ENCODE measurements at regions not wholly inside any gene's neighbourhood (a gene's known extent, or its start where the extent isn't known, plus 50 kb on each side); places are given as distances from the start of the nearest gene placed in this dataset.
"Not testable (repeated sequence)": the region's sequence is repeated elsewhere in the genome, so short reads cannot be mapped to it uniquely, and the experiment has no call there.

DNA sequence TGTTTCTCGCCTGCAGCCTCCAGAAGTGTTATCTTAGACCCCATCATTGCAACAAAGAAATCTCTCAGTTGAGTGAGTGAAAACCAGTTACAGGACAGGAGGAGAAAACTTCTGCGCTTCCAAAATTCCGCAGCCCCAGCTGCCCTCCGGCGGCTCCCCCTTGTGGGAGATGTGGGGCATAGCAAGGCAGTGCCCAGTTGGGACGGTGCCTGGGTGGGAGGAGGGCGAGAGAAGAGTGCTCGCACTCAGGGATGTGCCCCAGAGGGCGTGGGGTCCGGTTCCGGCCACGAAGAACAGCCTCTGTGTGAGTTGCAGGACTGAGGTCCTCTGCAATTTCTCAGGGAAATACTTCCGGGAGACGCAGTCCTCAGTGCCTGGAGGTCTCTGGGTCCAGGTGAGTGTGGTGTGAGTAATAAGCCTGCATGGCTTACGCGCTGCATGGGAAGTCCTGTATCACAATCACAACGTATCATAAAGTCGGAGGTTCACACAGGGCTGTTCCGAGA, 87.0 kb upstream of the BLID start:
- DNase-seq (ENCODE audit: low read depth in 2 of 2), result peak; percentile 9 to 29

- no peak for DNase-seq (ENCODE audit: low read depth in 2 of 2)
These were observed 86.3 kb upstream of the BLID start for GRCh38 chr11:122202161-122202950.

DNA sequence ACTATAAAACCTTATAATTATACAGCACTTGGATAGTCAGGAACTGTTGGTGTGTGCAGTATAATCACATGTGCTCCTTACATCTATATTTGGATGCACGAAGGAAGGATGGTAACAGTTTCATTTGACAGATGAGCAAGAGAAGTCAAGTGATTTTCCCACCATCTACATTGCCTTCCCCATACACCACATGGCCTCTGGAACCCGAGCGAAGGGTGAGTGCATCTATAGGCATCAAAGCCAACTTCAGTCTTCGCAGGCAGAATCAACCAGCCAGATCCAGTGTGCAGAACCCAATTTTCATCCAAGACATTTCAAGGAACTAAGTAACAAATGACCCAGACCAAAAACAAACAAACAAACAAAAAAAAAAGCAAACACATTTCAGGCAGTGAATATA, 85.1 kb upstream of the BLID start:
- no peak for DNase-seq (ENCODE audit: low read depth in 2 of 2)

GRCh38 chr11:122199661-122200060, 83.6 kb upstream of the BLID start:
- DNase-seq (ENCODE audit: low read depth in 2 of 2), result no peak

DNA sequence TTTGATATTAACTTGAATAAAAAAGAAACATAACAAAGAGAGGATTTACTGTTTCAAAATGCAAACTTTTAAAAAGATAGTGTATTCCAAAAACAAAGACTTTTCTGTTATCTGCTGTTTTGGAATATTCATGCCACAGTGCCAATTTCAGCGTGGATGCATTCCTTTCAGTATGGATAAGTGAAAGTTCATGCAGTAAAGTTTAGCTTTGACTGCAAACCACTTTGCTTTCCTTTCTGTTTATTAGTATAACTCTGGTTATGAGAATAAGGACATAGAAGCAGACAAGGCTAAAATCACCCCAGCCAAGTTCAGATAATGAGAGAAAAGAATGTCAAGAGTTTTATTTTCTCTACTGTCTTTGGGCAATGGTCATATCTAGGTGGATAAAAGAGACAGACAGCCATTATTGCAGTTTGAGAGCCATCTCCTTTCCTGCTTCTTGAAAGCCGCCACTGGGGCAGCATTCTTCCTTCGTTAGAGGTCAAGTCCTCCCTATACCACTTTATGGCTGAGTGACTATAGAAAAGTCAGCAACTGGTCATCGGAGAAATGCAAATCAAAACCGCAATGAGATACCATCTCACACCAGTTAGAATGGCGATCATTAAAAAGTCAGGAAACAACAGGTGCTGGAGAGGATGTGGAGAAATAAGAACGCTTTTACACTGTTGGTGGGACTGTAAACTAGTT, 82.4 kb upstream of the BLID start:
- no peak for DNase-seq (ENCODE audit: low read depth in 2 of 2)

DNA sequence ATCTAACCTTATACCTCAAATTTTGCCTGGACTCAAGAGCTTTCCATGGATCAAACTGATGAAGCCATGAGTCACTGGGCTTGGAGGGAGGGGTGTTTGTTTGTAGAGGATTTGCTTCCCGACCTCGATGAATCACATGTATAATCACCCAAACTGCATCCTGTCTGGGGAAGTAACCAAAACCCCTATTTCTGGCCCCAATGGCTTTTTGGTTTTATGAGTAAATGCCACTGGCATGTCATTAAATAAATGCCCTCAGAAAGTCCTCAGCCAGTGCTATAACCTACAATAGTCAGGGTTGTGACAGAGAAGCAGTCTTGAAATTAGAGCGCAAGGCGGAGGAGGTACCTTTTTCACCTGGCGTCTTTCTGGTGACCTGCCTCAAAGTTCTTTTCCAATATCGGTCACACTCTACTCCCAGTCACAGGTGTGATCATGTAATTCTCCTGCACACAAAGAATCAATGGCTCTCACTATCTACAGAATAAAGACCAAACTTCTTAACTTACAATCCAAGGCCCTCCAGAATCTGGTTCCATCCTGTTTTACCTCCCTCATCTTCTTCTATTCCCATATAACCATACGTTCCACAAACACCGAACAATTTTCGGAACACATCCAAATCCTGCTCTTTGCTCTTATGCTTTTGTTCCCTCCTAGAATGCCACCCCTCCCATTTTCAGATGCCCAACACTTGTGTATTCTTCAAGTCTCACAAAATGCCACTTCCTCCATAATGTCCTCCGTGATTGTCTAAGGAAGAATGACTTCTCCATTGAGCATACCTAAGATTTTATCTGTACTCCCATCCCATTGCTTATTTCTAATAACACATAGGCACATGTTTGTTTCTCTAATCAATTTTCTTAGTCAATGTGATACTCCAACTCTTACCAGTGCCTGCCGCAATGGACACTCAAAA, 81.3 kb upstream of the BLID start:
- no peak for DNase-seq (ENCODE audit: low read depth in 2 of 2)

DNA sequence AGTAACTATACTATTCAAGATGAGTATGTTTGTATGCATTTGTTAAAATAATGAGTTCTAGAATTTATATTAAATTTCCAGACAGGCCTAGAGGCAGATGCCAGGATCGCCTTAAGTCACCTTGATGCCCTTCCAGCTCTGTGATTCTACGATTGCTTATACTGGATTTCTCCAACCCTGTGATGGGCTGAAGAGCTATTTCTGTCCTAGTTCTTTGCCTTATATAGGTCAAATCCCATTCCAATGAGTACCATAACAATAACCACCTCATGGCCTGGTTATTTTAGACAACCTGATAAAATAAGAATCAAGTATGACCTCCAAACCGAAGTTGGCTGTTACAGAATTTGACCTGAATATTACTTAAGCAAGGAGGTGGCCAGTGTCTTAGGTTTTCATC, 79.8 kb upstream of the BLID start:
- no peak for DNase-seq (ENCODE audit: low read depth in 2 of 2)

- DNase-seq (ENCODE audit: low read depth in 2 of 2), result not testable (repeated sequence)
These were observed 78.0 kb upstream of the BLID start for GRCh38 chr11:122193881-122194480.

DNA sequence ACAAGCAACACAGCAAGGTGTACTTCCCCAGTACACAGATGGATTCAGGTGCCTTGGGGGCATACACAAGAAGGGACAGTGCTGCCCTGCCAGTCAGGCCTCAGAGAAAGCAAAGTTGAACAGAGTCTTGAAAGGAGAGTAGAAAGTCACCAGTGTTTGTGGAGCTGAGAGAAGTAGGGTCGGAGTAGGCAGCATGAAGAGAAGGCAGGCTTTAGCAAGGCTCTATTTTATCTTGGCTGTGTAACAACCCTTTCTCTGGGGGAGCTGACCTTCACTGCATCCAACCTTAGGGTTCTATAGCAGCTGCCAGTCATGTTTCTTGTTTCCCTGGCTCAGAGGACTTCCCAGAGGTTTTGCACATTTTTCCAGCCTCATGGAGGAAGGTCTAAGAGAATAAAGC, 77.4 kb upstream of the BLID start:
- no peak for DNase-seq (ENCODE audit: low read depth in 2 of 2)

GRCh38 chr11:122192634-122193255, 76.7 kb upstream of the BLID start:
- no peak for DNase-seq (ENCODE audit: low read depth in 2 of 2)

DNA sequence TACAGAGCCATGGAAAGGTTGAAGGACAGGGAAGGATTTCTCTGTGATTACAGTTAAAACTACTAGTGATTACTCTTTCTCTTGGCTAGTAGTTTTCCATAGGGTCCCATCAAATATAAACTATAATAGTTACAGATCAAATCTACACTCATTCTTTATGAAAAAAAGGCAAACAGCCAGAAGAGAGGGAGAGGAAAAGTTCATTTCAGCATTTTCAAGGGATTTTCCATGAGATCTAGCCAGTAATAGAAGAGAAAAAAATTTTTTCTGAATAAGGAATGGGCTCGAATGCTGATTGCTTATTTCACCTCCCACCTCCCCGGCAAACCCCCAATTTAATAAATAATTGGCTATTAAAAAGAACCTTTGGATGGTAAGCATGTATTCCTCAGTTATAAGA, 74.8 kb upstream of the BLID start:
- DNase-seq (ENCODE audit: low read depth in 2 of 2), result no peak

GRCh38 chr11:122189229-122189628, 73.2 kb upstream of the BLID start:
- DNase-seq (ENCODE audit: low read depth in 2 of 2), result no peak

- no peak for DNase-seq (ENCODE audit: low read depth in 2 of 2)
These were observed 71.6 kb upstream of the BLID start for GRCh38 chr11:122187373-122188165.

DNA sequence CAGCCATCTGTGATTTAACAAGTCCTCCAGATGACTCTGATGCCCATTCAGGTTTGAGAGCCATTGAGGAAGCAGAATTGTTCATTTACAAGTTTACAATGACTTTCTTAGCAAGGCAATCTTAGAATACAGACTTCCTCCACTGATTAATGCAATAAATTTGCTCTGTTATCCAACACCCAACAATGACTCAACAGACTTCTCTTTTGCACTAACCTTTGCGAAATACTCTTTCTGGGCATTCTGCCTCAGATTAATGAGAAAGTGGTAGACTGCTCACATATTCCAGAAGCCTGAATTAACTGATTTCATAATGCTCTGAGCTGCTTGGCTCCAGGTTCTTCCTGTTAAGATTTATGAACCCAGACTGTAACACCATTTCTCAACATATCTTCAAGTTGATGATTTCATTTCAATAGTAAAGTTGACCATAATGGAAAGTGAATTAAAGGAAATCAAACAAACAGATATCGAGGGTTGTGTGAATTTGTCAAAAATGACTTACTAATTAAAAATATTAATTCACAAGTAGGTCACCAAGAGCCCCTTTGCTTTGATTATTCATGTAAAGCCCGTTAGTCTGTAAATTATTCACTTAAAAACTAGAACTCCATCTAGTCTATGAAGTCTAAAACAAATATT, 70.5 kb upstream of the BLID start:
- DNase-seq (ENCODE audit: low read depth in 2 of 2), result no peak

- no peak for DNase-seq (ENCODE audit: low read depth in 2 of 2)
These were observed 67.9 kb upstream of the BLID start for GRCh38 chr11:122183933-122184332.

DNA sequence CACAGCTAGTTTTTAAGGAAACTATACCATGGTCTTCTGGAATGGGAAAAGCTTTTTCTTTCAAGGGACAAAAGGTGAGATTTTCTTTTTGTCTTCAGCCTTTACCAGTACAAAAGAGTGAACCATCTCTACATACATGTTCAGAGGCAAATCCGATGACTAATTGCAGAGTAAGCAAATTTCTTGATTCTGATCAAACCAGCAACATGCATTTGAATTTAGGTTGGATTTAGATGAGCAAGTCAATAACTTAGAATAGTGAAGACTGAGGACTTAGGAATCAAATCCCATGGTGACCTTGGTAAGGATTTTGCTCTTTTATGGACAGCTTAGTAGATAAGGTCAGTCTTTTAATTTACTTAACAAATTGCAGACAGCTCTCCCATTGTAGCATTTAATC, 65.9 kb upstream of the BLID start:
- DNase-seq (ENCODE audit: low read depth in 2 of 2), result no peak

- no peak for DNase-seq (ENCODE audit: low read depth in 2 of 2)
These were observed 65.4 kb upstream of the BLID start for GRCh38 chr11:122181372-122181771.

- DNase-seq (ENCODE audit: low read depth in 2 of 2), result no peak
These were observed 64.2 kb upstream of the BLID start for GRCh38 chr11:122179961-122180834.

DNA sequence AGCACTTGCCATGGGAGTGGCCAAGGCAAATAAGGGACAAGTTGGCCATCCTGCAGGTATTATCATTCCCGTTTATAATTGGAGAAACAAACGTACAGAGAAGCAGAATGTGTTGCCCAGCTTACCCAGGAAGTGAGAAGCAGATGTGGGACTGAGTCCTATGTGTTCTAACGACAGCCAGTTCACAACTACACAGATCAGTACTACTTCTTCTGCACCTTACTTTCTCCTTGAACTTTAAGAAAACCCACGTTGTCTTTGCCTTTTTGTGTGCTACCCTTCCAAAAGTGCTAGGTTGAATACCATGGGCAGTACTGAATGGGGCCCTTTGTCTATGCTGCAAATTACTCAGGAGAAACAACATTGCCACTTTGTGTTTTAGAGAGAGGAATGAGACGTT, 62.8 kb upstream of the BLID start:
- no peak for DNase-seq (ENCODE audit: low read depth in 2 of 2)

All from stimulated activated CD8-positive, alpha-beta memory T cell treated with anti-CD3 and anti-CD28 coated beads, Interleukin-2, amount 100 ng/mL, for 48 hours (primary cell).